Breast epithelium (tissue), 4 donors: ENCODE measurements at regions not wholly inside any gene's neighbourhood (a gene's known extent, or its start where the extent isn't known, plus 50 kb on each side); places are given as distances from the start of the nearest gene placed in this dataset.
A peak's percentile ranks its signal among the peaks of the same experiment; 100 is the strongest.

Source experiments
- DNase-seq, 2 donors: peaks; one replicate each; pipeline ENCODE4 v3.0.0-alpha.2; 2019; ENCODE audit warnings: low spot score in 2 of 2
- H3K27ac ChIP-seq, 2 donors: fragments of 200-600 bp; sonication (generic) in 1 of 2; one replicate each; pipeline ENCODE4 v1.5.1; 2016 to 2019; ENCODE audit warnings: mild to moderate bottlenecking in 1 of 2
- H3K27me3 ChIP-seq, 2 donors: fragments of 200-600 bp; sonication (generic) in 1 of 2; one replicate each; pipeline versions ENCODE4 v1.5.1 to v1.6.0; 2017 to 2019; ENCODE audit warnings: control low read depth in 1 of 2, mild to moderate bottlenecking in 1 of 2
- H3K36me3 ChIP-seq: fragments of 200-600 bp; one replicate; pipeline ENCODE4 v1.5.1; 2019
- H3K4me1 ChIP-seq, 2 donors: fragments of 200-600 bp; sonication (generic); one replicate each; pipeline ENCODE4 v1.5.1; 2016 to 2019; ENCODE audit warnings: control low read depth in 1 of 2
- H3K4me3 ChIP-seq, 3 donors: fragments of 200-600 bp; sonication (generic); 1 replicate in 2 of 3; 2 replicates in 1 of 3; pipeline ENCODE4 v1.5.1; 2016 to 2019; ENCODE audit warnings: mild to moderate bottlenecking in 3 of 3, moderate library complexity in 2 of 3
- H3K9me3 ChIP-seq, 2 donors: fragments of 200-600 bp; sonication (generic) in 1 of 2; one replicate each; pipeline ENCODE4 v1.5.1; 2016 to 2019; ENCODE audit warnings: control low read depth in 1 of 2
- CTCF ChIP-seq, 3 donors: fragments of 450-650 bp; IDR thresholded peaks; one replicate each; pipeline ENCODE4 v1.5.1; 2016 to 2017; ENCODE audit warnings: antibody characterized with exemption in 3 of 3, mild to moderate bottlenecking in 3 of 3, moderate library complexity in 3 of 3
- POLR2A ChIP-seq: fragments of 450-650 bp; IDR thresholded peaks from one replicate; pipeline ENCODE4 v1.6.1; 2016; ENCODE audit warnings: antibody characterized with exemption, mild to moderate bottlenecking, moderate library complexity
- POLR2AphosphoS5 ChIP-seq, 3 donors: sonication (generic); formaldehyde crosslinking; IDR thresholded peaks; one replicate each; pipeline ENCODE4 v1.6.1; 2017; ENCODE audit warnings: antibody characterized with exemption in 3 of 3
- intact Hi-C: fragments of 100-400 bp; cut with DNase I; formaldehyde crosslinking; loops from one replicate; pipeline ENCODE4 v1.15.1; 2023; ENCODE audit warnings: low total_unique reads

- H3K36me3 ChIP-seq = no peaks in the 10 kb centered on the region
- TF ChIP-seq CTCF (IDR thresholded peaks at IDR 0.05) (no peak), POLR2A (no peak), POLR2AphosphoS5 (IDR thresholded peaks at IDR 0.05) (no peak)
- no peaks in the 10 kb centered on the region for H3K4me1 ChIP-seq
- DNase-seq = no peak
- intact Hi-C loops = no loop called here
- H3K27ac ChIP-seq = peak overlapping the region in 1 of 2 donors; percentile 48
- H3K9me3 ChIP-seq = no peaks in the 10 kb centered on the region
- H3K27me3 ChIP-seq = no peaks in the 10 kb centered on the region
- H3K4me3 ChIP-seq = no peak overlapping the region
Measured at GRCh38 chr7:46568420-46569132, 647.5 kb upstream of the IGFBP3 start.

DNA sequence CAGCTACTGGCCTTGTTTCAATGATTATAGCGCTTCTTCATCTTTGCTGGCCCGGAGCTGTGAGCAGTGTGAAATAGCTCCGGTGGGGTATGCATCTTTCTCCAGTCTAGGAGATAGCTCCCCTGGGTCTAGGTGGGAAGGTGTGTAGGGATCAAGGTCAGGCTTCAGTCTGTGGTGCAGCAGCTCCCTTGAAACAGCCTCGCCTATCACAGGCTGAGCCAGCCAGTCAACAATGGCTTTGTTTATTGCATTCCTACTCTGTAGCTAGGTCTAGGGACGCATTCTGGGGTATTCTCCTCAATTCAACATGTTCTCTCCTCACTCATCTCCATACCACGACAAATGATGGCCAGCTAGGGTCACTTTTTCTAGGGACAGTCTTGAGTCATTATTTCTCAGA lies 646.8 kb upstream of the IGFBP3 start:
- no peak overlapping the region for H3K4me3 ChIP-seq
- no peak for TF ChIP-seq POLR2AphosphoS5 (IDR thresholded peaks at IDR 0.05)
- TF ChIP-seq POLR2A = no peak
- TF ChIP-seq CTCF (IDR thresholded peaks at IDR 0.05) = no peak
- no peaks in the 10 kb centered on the region for H3K36me3 ChIP-seq
- no peaks in the 10 kb centered on the region for H3K9me3 ChIP-seq
- no peaks in the 10 kb centered on the region for H3K4me1 ChIP-seq
- H3K27me3 ChIP-seq = no peaks in the 10 kb centered on the region
- DNase-seq = no peak
- H3K27ac ChIP-seq = peak overlapping the region in 1 of 2 donors; percentile 48
- intact Hi-C loops = no loop called here

DNA sequence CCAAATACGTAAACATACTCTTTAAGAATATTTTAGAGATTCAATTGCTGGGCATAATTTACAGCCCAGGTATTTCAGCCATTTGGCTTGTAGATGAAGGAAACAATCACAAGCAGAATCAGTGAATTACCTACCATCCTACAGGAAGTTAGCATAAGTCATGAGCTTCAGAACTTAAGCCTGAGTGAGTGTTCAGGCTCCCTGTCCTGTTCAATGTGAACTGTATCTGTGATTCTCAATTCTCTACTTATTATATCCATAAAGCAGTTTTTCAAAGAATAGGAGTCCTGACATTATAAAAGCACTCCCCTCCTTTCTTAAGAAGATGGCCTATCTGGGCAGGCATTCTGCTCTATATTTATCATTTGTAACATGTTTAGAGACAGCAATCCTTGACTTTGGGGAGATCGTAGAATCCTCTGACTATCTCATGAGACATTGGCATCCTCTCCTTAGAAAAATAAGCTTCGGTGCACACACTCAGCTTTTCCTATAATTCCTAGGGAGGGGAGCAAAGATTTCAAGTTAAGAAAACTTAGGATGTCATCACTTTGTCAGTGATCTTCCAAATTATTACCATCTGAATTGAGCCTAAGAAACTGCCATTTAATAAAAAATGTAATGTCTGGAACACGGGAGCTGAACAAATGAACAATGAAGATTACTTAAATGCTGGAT lies 645.2 kb upstream of the IGFBP3 start:
- Histone ChIP-seq H3K27ac (no peak overlapping the region), H3K4me3 (no peak overlapping the region), H3K9me3 (no peaks in the 10 kb centered on the region), H3K27me3 (no peaks in the 10 kb centered on the region), H3K36me3 (no peaks in the 10 kb centered on the region), H3K4me1 (no peaks in the 10 kb centered on the region)
- DNase-seq = no peak
- TF ChIP-seq POLR2A = no peak
- no peak for TF ChIP-seq CTCF (IDR thresholded peaks at IDR 0.05)
- TF ChIP-seq POLR2AphosphoS5 (IDR thresholded peaks at IDR 0.05) = no peak
- intact Hi-C loops = no loop called here

GRCh38 chr7:46565253-46566096 lies 644.4 kb upstream of the IGFBP3 start:
- Histone ChIP-seq H3K4me3 (no peak overlapping the region), H3K9me3 (no peaks in the 10 kb centered on the region), H3K36me3 (no peaks in the 10 kb centered on the region), H3K27me3 (no peaks in the 10 kb centered on the region), H3K27ac (no peak overlapping the region), H3K4me1 (no peaks in the 10 kb centered on the region)
- intact Hi-C loops = no loop called here
- no peak for DNase-seq
- TF ChIP-seq POLR2A (no peak), POLR2AphosphoS5 (IDR thresholded peaks at IDR 0.05) (no peak), CTCF (IDR thresholded peaks at IDR 0.05) (no peak)
